Thoracic aorta (tissue), 2 donors: ENCODE measurements at regions not wholly inside any gene's neighbourhood (a gene's known extent, or its start where the extent isn't known, plus 50 kb on each side); places are given as distances from the start of the nearest gene placed in this dataset.
A peak's percentile ranks its signal among the peaks of the same experiment; 100 is the strongest.
"Not testable (repeated sequence)": the region's sequence is repeated elsewhere in the genome, so short reads cannot be mapped to it uniquely, and the experiment has no call there.

ENCODE experiments used
- ATAC-seq: fragments of 150-250 bp; one replicate; pipeline ENCODE4 v1.8.0; 2017; ENCODE audit warnings: low read depth; ENCODE audit not compliant: insufficient number of reproducible peaks, low FRiP score
- DNase-seq: peaks from one replicate; pipeline ENCODE4 v3.0.0-alpha.2; 2020; ENCODE audit warnings: low spot score
- H3K27ac ChIP-seq, 2 donors: fragments of 200-600 bp; sonication (generic); 1 replicate in 1 of 2; 2 replicates in 1 of 2; pipeline ENCODE4 v1.5.1; 2016; ENCODE audit warnings: mild to moderate bottlenecking in 2 of 2, moderate library complexity in 2 of 2
- H3K27me3 ChIP-seq: fragments of 200-600 bp; sonication (generic); replicated peaks from 2 replicates; pipeline ENCODE4 v1.6.0; 2016; ENCODE audit warnings: mild to moderate bottlenecking; ENCODE audit not compliant: insufficient read depth
- H3K36me3 ChIP-seq: fragments of 200-600 bp; sonication (generic); one replicate; pipeline ENCODE4 v1.5.1; 2016
- H3K4me1 ChIP-seq, 2 donors: fragments of 200-600 bp; sonication (generic); 1 replicate in 1 of 2; 2 replicates in 1 of 2; pipeline versions ENCODE4 v1.5.1 to v1.6.0; 2016; ENCODE audit warnings: low read depth in 2 of 2, mild to moderate bottlenecking in 1 of 2; ENCODE audit not compliant: control insufficient read depth in 1 of 2
- H3K4me3 ChIP-seq: fragments of 200-600 bp; sonication (generic); 2 replicates; pipeline ENCODE4 v1.5.1; 2016; ENCODE audit warnings: mild to moderate bottlenecking
- H3K9me3 ChIP-seq: fragments of 200-600 bp; sonication (generic); 2 replicates; pipeline ENCODE4 v1.5.1; 2016
- TF ChIP-seq, protein P1 (sequence below): fragments of 200-600 bp; sonication (generic); IDR thresholded peaks from one replicate; pipeline ENCODE4 v1.5.1; 2019; ENCODE audit warnings: antibody characterized with exemption

DNA sequence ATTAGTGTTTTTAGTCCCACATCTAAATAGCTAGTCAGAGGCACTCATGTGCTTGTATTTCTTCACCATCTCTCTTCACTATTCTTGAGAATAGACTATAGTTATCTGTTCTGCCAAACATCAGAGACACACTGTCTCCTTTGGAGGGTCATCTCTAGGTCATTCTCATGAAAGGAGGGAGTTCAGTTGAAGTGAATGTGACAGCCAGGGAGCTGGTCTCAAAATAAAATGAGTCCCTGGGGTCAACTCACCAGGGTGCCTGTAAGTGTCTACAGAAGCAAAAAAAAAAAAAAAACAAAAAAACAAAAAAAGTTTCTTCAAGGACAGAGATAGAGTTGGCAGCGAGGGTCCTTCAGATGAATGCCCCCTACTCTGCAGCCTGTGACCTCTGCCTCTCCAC is 171.0 kb downstream of the ID4 start:
- no peak for ATAC-seq
- TF ChIP-seq, protein P1, sequence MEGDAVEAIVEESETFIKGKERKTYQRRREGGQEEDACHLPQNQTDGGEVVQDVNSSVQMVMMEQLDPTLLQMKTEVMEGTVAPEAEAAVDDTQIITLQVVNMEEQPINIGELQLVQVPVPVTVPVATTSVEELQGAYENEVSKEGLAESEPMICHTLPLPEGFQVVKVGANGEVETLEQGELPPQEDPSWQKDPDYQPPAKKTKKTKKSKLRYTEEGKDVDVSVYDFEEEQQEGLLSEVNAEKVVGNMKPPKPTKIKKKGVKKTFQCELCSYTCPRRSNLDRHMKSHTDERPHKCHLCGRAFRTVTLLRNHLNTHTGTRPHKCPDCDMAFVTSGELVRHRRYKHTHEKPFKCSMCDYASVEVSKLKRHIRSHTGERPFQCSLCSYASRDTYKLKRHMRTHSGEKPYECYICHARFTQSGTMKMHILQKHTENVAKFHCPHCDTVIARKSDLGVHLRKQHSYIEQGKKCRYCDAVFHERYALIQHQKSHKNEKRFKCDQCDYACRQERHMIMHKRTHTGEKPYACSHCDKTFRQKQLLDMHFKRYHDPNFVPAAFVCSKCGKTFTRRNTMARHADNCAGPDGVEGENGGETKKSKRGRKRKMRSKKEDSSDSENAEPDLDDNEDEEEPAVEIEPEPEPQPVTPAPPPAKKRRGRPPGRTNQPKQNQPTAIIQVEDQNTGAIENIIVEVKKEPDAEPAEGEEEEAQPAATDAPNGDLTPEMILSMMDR, result no peak
- Histone ChIP-seq H3K4me1 (no peaks in the 10 kb centered on the region), H3K27me3 (no peaks in the 10 kb centered on the region), H3K36me3 (no peaks in the 10 kb centered on the region), H3K9me3 (no peaks in the 10 kb centered on the region), H3K4me3 (no peak overlapping the region), H3K27ac (no peak overlapping the region)
- DNase-seq, result no peak

DNA sequence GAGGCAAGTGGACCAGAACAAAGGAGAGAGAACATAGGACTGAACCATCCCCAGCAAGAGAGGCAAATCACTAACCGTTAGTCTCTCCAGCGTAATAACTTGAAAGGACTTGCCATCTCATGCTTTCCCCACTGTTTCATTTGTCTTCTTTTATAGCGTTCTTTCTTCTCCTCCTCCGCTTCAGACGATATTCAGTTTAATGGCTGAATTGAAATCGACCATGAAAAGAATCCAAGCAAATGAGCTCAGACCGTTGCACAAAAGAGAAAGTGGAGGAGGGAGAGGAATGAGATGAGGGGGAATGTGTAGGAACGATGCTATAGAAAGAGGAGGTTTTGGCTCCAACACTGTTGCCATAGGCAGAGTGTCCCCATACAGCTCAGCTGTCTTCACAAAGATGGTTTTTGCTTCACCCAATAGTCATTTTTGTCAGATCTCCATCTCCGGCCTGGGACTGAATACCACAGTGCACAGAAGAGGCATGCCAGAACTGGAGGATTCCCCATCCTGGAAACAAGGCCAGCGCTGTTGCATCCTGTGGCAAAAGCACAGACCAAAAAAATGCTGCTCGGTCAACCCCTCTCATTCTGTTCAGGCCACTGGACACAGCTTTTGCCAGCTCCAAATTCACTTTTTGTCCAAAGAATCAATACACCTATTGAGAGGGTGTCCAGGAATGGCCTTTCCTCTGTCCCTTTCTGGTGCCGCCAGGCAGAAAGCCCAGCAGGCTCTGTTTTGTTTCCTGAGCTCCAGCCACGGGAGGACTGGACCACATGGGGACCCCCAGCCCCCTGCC is 176.1 kb downstream of the ID4 start:
- DNase-seq (no peak), ATAC-seq (no peak)
- H3K4me3 ChIP-seq, result no peak overlapping the region
- H3K27ac ChIP-seq, result no peak overlapping the region
- no peaks in the 10 kb centered on the region for H3K27me3 ChIP-seq
- H3K4me1 ChIP-seq, result no peaks in the 10 kb centered on the region
- H3K36me3 ChIP-seq, result no peaks in the 10 kb centered on the region
- TF ChIP-seq, protein P1, result no peak
- H3K9me3 ChIP-seq, result no peaks in the 10 kb centered on the region

DNA sequence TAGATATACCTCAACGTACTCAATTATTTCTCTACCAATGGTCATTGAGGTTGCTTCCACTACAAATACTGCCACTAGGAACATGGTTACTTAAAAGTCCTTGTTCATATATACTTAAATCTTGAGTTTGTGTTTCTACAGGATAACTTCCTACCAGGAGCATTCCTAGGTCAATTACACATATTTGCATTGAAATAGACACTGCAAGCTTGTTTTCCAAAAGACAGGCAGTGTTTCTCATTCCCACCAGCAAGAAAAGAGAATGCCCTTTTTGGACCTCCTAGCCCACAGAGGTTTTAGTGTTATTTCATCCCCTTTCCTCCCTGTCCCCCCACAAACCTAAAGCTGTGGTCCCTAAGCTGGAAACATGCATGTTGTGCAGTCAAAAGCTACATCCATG is 177.3 kb downstream of the ID4 start:
- DNase-seq (no peak), ATAC-seq (no peak)
- Histone ChIP-seq H3K4me3 (no peak overlapping the region), H3K9me3 (no peaks in the 10 kb centered on the region), H3K36me3 (no peaks in the 10 kb centered on the region), H3K27ac (no peak overlapping the region), H3K27me3 (no peaks in the 10 kb centered on the region), H3K4me1 (no peaks in the 10 kb centered on the region)
- TF ChIP-seq, protein P1, result no peak

DNA sequence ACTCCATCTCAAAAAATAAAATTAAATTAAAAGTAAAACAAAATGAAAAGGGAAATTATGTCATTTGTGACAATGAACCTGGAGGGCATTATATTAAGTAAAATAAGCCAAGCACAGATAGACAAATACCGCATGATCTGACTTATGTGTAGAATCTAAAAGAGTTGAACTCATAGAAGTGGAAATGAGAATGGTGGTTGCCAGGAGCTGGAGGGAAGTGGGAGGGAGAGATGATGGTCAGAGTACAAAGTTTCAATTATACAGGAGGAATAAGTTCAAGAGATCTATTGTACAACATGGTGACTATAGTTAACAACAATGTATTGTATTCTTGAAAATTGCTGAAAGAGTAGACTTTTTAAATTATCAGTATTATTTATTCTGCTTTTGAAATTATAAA is 183.4 kb downstream of the ID4 start:
- H3K36me3 ChIP-seq, result no peaks in the 10 kb centered on the region
- TF ChIP-seq, protein P1, result no peak
- H3K27me3 ChIP-seq, result no peaks in the 10 kb centered on the region
- DNase-seq (no peak), ATAC-seq (no peak)
- H3K4me1 ChIP-seq, result no peaks in the 10 kb centered on the region
- H3K9me3 ChIP-seq, result no peaks in the 10 kb centered on the region
- no peak overlapping the region for H3K27ac ChIP-seq
- H3K4me3 ChIP-seq, result no peak overlapping the region

DNA sequence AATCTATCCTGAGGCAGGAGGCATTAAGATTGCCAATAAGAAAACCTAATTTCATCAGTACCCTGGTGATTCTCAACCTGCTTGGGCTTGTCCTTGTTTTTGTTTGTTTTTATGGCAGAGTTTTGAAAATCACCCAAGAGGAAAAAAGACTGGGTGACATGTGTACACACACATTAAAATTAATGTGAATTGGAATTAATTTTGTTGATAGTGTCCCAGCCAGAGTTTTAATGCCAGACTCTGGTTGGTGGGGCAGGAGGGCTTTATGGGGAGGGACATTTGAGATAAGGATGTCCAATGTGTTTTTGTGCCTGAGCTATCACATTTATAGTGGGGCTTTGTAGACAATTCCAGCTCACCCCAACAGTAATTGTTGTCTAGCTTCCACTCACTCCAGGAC is 184.6 kb downstream of the ID4 start:
- Histone ChIP-seq H3K27me3 (no peaks in the 10 kb centered on the region), H3K4me3 (no peak overlapping the region), H3K36me3 (no peaks in the 10 kb centered on the region), H3K4me1 (no peaks in the 10 kb centered on the region), H3K9me3 (no peaks in the 10 kb centered on the region), H3K27ac (no peak overlapping the region)
- no peak for DNase-seq
- no peak for ATAC-seq
- TF ChIP-seq, protein P1, result no peak

DNA sequence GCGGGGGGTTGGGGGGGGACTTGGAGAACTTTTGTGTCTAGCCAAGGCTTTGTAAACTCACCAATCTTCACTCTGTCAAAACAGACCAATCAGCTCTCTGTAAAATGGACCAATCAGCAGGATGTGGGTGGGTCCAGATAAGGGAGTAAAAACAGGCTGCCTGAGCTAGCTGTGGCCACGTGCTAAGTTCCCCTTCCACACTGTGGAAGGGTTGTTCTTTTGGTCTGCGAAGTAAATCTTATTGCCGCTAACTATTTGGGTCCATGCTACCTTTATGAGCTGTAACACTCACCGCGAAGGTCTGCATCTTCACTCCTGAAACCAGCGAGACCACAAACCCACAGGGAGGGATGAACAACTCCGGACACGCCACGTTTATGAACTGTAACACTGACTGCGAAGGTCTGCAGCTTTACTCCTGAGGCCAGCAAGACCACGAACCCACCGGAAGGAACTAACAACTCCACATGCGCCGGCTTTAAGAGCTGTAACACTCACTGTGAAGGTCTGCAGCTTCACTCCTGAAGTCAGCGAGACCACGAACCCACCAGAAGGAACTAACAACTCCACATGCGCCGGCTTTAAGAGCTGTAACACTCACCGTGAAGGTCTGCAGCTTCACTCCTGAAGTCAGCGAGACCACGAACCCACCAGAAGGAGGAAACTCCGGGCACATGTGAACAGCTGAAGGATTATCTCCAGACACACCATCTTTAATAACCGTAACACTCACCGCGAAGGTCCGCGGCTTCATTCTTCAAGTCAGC is 186.6 kb downstream of the ID4 start:
- peak overlapping the region; percentile 36 for H3K4me3 ChIP-seq
- H3K27me3 ChIP-seq, H3K4me1 ChIP-seq, H3K36me3 ChIP-seq, DNase-seq, H3K27ac ChIP-seq, ATAC-seq, H3K9me3 ChIP-seq: not testable (repeated sequence)
